Keratinocyte (primary cell): ENCODE measurements at regions not wholly inside any gene's neighbourhood (a gene's known extent, or its start where the extent isn't known, plus 50 kb on each side); places are given as distances from the start of the nearest gene placed in this dataset.

Experiments
- CTCF ChIP-seq, 3 experiments: IDR thresholded peaks in 1 of 3; conservative IDR thresholded peaks in 1 of 3; optimal IDR thresholded peaks in 1 of 3; 2 replicates in 2 of 3; 3 replicates in 1 of 3; pipeline versions ENCODE3 to v1.5.1; 2011; ENCODE audit warnings: low read length in 3 of 3, mild to moderate bottlenecking in 3 of 3, moderate library complexity in 2 of 3, control low read depth in 1 of 3, inconsistent platforms in 1 of 3; ENCODE audit not compliant: insufficient read depth in 2 of 3; ENCODE audit errors: extremely low read depth in 1 of 3
- EZH2 ChIP-seq: IDR thresholded peaks from one replicate; pipeline ENCODE4 v1.6.1; 2012; ENCODE audit warnings: inconsistent platforms, mild to moderate bottlenecking, low read length, moderate library complexity

- TF ChIP-seq CTCF (optimal IDR thresholded peaks at IDR 0.05 in 1 of 3, IDR thresholded peaks at IDR 0.05 in 1 of 3, conservative IDR thresholded peaks at IDR 0.05 in 1 of 3; ENCODE audit: extremely low read depth in 1 of 3, insufficient read depth in 2 of 3, low read length in 3 of 3): no peak
- no peak for TF ChIP-seq EZH2
Observed at GRCh38 chr12:115216301-115216700, 532.3 kb upstream of the TBX3 start.
